Liver (tissue), 8 donors: ENCODE measurements at regions not wholly inside any gene's neighbourhood (a gene's known extent, or its start where the extent isn't known, plus 50 kb on each side); places are given as distances from the start of the nearest gene placed in this dataset.
A peak's percentile ranks its signal among the peaks of the same experiment; 100 is the strongest.

Experiments used
- DNase-seq: peaks from one replicate; pipeline ENCODE4 v3.0.0-alpha.2; 2017; ENCODE audit warnings: low spot score
- H3K27ac ChIP-seq, 2 donors: one replicate each; pipeline ENCODE4 v1.7.0; 2013; ENCODE audit warnings: inconsistent platforms in 2 of 2, low read length in 2 of 2, control low read depth in 1 of 2, low read depth in 1 of 2, mild to moderate bottlenecking in 1 of 2
- H3K27me3 ChIP-seq, 4 donors: one replicate each; pipeline versions ENCODE4 v1.6.1 to v1.7.0; 2013; ENCODE audit warnings: low read length in 3 of 4, inconsistent platforms in 1 of 4, mild to moderate bottlenecking in 1 of 4, moderate library complexity in 1 of 4; ENCODE audit not compliant: control insufficient read depth in 4 of 4, insufficient read depth in 4 of 4
- H3K36me3 ChIP-seq, 4 donors: one replicate each; pipeline versions ENCODE4 v1.6.1 to v1.7.0; 2013; ENCODE audit warnings: low read length in 3 of 4, mild to moderate bottlenecking in 3 of 4, low read depth in 1 of 4, moderate library complexity in 1 of 4; ENCODE audit not compliant: control insufficient read depth in 4 of 4, insufficient read depth in 3 of 4
- H3K4me1 ChIP-seq, 4 donors: one replicate each; pipeline versions ENCODE4 v1.6.1 to v1.7.0; 2013; ENCODE audit warnings: low read length in 3 of 4, mild to moderate bottlenecking in 3 of 4, moderate library complexity in 1 of 4; ENCODE audit not compliant: control insufficient read depth in 4 of 4, insufficient read depth in 4 of 4
- H3K4me3 ChIP-seq, 3 donors: one replicate each; pipeline versions ENCODE4 v1.6.1 to v1.7.0; 2013; ENCODE audit warnings: low read length in 3 of 3, control low read depth in 1 of 3, low read depth in 1 of 3, mild to moderate bottlenecking in 1 of 3
- H3K9ac ChIP-seq, 2 donors: one replicate each; pipeline ENCODE4 v1.7.0; 2013; ENCODE audit warnings: low read length in 2 of 2, mild to moderate bottlenecking in 2 of 2, moderate library complexity in 2 of 2, control low read depth in 1 of 2, low read depth in 1 of 2
- H3K9me3 ChIP-seq, 4 donors: one replicate each; pipeline versions ENCODE4 v1.6.1 to v1.7.0; 2013; ENCODE audit warnings: low read length in 3 of 4; ENCODE audit not compliant: control insufficient read depth in 4 of 4
- EGR1 ChIP-seq, 2 donors: IDR thresholded peaks; 2 replicates each; pipeline ENCODE4 v1.6.1; 2016 to 2018; ENCODE audit warnings: antibody characterized with exemption in 2 of 2, low read depth in 2 of 2
- FOXA1 ChIP-seq: IDR thresholded peaks from 2 replicates; pipeline ENCODE4 v1.6.1; 2016; ENCODE audit warnings: antibody characterized with exemption
- FOXA2 ChIP-seq: IDR thresholded peaks from 2 replicates; pipeline ENCODE4 v1.6.1; 2016; ENCODE audit warnings: antibody characterized with exemption
- GABPA ChIP-seq, 2 donors: IDR thresholded peaks in 1 of 2; conservative IDR thresholded peaks in 1 of 2; 2 replicates each; pipeline ENCODE4 v1.6.1; 2016; ENCODE audit warnings: antibody characterized with exemption in 2 of 2, mild to moderate bottlenecking in 1 of 2, moderate library complexity in 1 of 2
- HNF4A ChIP-seq, 2 donors: conservative IDR thresholded peaks; 2 replicates each; pipeline ENCODE4 v1.6.1; 2016; ENCODE audit warnings: antibody characterized with exemption in 2 of 2, mild to moderate bottlenecking in 2 of 2
- HNF4G ChIP-seq: IDR thresholded peaks from 2 replicates; pipeline ENCODE4 v1.6.1; 2016; ENCODE audit warnings: antibody characterized with exemption
- JUND ChIP-seq, 2 donors: IDR thresholded peaks; 2 replicates each; pipeline ENCODE4 v1.6.1; 2016; ENCODE audit warnings: antibody characterized with exemption in 2 of 2
- NR2F2 ChIP-seq: IDR thresholded peaks from 2 replicates; pipeline ENCODE4 v1.6.1; 2016; ENCODE audit warnings: antibody characterized with exemption
- RAD21 ChIP-seq, 2 donors: IDR thresholded peaks; 2 replicates each; pipeline ENCODE4 v1.6.1; 2016; ENCODE audit warnings: antibody characterized with exemption in 2 of 2, mild to moderate bottlenecking in 2 of 2
- RXRA ChIP-seq, 2 donors: IDR thresholded peaks; 2 replicates each; pipeline ENCODE4 v1.6.1; 2017 to 2018; ENCODE audit warnings: antibody characterized with exemption in 2 of 2, mild to moderate bottlenecking in 1 of 2
- SP1 ChIP-seq: IDR thresholded peaks from 2 replicates; pipeline ENCODE4 v1.6.1; 2018; ENCODE audit warnings: antibody characterized with exemption, mild to moderate bottlenecking
- TAF1 ChIP-seq: conservative IDR thresholded peaks from 2 replicates; pipeline ENCODE4 v1.6.1; 2016; ENCODE audit warnings: antibody characterized with exemption, mild to moderate bottlenecking
- YY1 ChIP-seq: IDR thresholded peaks from 2 replicates; pipeline ENCODE4 v1.6.1; 2016; ENCODE audit warnings: antibody characterized with exemption, mild to moderate bottlenecking
- WGBS: extraction: QIAGEN DNeasy Blood & Tissue Kit; methylation state at CpG from one replicate; pipeline ENCODE4 v1.1.7; 2013; 5-methylcytosine and 5-hydroxymethylcytosine counted together
- TF ChIP-seq, protein P1 (sequence below): IDR thresholded peaks from 2 replicates; pipeline ENCODE4 v1.6.1; 2016; ENCODE audit warnings: antibody characterized with exemption
- TF ChIP-seq, protein P2 (sequence below): IDR thresholded peaks from 2 replicates; pipeline ENCODE4 v1.6.1; 2016; ENCODE audit warnings: antibody characterized with exemption
- TF ChIP-seq, protein P3 (sequence below): fragments of 150-350 bp; IDR thresholded peaks from 2 replicates; pipeline ENCODE4 v1.5.1; 2017; ENCODE audit warnings: improper control_type of control experiment, low read depth, low read length; ENCODE audit not compliant: missing input control
- TF ChIP-seq, protein P4 (sequence below): IDR thresholded peaks from 2 replicates; pipeline ENCODE4 v1.6.1; 2016; ENCODE audit warnings: antibody characterized with exemption, mild to moderate bottlenecking
- TF ChIP-seq, protein P5 (sequence below): IDR thresholded peaks from 2 replicates; pipeline ENCODE4 v1.6.1; 2016; ENCODE audit warnings: antibody characterized with exemption
- donor health status: healthy.
- donor health status: healthy.
- donor health status: healthy.
- donor health status: healthy.
- donor health status: healthy.

DNA sequence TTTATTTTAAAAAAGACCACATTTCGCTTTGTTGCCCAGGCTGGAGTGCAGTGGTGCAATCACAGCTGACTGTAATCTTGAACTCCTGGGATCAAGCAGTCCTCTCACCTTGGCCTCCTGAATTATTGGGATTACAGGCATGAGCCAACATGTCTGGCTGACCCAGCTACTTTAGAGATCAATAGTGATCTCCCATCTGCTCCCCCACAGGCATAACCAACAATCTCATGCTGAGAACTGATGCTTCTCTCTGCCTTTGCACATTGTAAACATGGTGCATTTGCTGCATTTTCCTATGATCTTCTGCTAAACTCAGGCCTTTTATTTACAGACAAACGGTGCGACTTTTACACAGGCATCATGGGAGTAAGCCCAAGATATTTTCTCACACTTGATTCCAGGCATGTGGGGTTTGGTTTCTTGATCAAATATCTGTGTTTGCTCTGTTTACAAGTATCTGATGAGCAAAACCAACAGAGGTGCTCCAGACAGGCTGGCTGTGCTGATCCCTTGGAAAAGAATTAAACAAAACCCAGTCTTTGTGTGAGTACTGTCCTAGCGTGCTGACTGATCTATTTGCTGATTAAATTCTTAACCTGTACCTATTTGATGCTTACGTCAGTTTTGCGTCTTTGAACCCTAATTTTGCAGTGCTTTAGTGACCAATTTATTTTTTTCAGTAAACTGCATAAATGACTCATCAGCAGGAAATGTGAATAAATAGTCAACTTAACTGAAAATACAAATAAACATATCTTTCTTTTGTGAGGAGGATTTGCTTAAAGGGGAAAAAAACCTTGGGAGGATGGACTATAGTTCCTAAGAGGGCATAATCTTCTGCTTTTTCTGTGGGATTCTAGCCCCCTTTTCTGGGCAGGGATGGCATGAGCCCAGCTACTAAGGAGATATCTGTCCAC lies 191.7 kb upstream of the NR3C1 start:
- Histone ChIP-seq H3K4me1 (peaks cover 5 to 19% (median 10%) of the 10 kb centered on the region in 4 donors), H3K27me3 (no peaks in the 10 kb centered on the region), H3K9me3 (no peaks in the 10 kb centered on the region), H3K27ac (peak overlapping the region; percentile 23 to 48), H3K4me3 (no peak overlapping the region), H3K36me3 (no peaks in the 10 kb centered on the region), H3K9ac (no peak overlapping the region)
- DNase-seq, result no peak
- peak in 1 of 2 donors; percentile 8 for TF ChIP-seq RAD21 (IDR thresholded peaks at IDR 0.05)
- TF ChIP-seq GABPA (IDR thresholded peaks at IDR 0.05 in 1 of 2, conservative IDR thresholded peaks at IDR 0.05 in 1 of 2), result no peak
- peak; percentile 35 for TF ChIP-seq FOXA1
- no peak for TF ChIP-seq NR2F2
- TF ChIP-seq, protein P1, sequence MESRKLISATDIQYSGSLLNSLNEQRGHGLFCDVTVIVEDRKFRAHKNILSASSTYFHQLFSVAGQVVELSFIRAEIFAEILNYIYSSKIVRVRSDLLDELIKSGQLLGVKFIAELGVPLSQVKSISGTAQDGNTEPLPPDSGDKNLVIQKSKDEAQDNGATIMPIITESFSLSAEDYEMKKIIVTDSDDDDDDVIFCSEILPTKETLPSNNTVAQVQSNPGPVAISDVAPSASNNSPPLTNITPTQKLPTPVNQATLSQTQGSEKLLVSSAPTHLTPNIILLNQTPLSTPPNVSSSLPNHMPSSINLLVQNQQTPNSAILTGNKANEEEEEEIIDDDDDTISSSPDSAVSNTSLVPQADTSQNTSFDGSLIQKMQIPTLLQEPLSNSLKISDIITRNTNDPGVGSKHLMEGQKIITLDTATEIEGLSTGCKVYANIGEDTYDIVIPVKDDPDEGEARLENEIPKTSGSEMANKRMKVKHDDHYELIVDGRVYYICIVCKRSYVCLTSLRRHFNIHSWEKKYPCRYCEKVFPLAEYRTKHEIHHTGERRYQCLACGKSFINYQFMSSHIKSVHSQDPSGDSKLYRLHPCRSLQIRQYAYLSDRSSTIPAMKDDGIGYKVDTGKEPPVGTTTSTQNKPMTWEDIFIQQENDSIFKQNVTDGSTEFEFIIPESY, result no peak
- TF ChIP-seq, protein P2, sequence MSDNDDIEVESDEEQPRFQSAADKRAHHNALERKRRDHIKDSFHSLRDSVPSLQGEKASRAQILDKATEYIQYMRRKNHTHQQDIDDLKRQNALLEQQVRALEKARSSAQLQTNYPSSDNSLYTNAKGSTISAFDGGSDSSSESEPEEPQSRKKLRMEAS, result peak; percentile 44
- peak; percentile 52 for TF ChIP-seq FOXA2
- TF ChIP-seq YY1, result peak; percentile 49
- peak; percentile 25 to 43 for TF ChIP-seq HNF4A (conservative IDR thresholded peaks at IDR 0.05)
- peak; percentile 18 to 44 for TF ChIP-seq RXRA (IDR thresholded peaks at IDR 0.05)
- peak in 1 of 2 donors; percentile 47 for TF ChIP-seq JUND (IDR thresholded peaks at IDR 0.05)
- 30% methylated on average over 6 of the region's 6 CpGs for WGBS

DNA sequence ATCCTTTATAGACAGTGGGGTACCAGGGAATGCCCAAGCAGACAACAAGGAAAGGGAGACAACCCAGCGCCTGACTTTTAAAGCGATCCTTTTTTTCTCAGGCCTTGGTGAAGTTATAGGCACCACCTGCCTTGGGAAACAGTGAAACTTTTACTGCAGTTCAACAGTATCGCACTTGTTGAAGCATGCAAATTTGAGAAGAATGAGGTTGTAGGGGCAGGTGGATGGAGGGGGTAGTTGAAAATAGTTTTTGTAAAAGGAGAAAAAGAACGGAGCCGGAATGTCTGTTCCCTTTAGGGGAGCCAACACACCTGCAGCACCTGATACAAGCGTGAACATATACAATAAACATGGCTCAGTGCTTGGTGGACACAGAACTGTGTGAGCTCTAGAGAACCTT lies 190.2 kb upstream of the NR3C1 start:
- WGBS, result 94% methylated on average over 6 of the region's 6 CpGs
- no peak for DNase-seq
- no peaks in the 10 kb centered on the region for H3K36me3 ChIP-seq
- TF ChIP-seq FOXA1 (no peak), RAD21 (IDR thresholded peaks at IDR 0.05) (no peak), JUND (IDR thresholded peaks at IDR 0.05) (no peak), YY1 (no peak), GABPA (IDR thresholded peaks at IDR 0.05 in 1 of 2, conservative IDR thresholded peaks at IDR 0.05 in 1 of 2) (no peak), TAF1 (no peak), NR2F2 (no peak), EGR1 (IDR thresholded peaks at IDR 0.05; ENCODE audit: low read depth in 2 of 2) (no peak), RXRA (IDR thresholded peaks at IDR 0.05) (no peak), HNF4A (conservative IDR thresholded peaks at IDR 0.05) (no peak), SP1 (no peak), FOXA2 (no peak), HNF4G (no peak)
- TF ChIP-seq, protein P1, result no peak
- TF ChIP-seq, protein P3, sequence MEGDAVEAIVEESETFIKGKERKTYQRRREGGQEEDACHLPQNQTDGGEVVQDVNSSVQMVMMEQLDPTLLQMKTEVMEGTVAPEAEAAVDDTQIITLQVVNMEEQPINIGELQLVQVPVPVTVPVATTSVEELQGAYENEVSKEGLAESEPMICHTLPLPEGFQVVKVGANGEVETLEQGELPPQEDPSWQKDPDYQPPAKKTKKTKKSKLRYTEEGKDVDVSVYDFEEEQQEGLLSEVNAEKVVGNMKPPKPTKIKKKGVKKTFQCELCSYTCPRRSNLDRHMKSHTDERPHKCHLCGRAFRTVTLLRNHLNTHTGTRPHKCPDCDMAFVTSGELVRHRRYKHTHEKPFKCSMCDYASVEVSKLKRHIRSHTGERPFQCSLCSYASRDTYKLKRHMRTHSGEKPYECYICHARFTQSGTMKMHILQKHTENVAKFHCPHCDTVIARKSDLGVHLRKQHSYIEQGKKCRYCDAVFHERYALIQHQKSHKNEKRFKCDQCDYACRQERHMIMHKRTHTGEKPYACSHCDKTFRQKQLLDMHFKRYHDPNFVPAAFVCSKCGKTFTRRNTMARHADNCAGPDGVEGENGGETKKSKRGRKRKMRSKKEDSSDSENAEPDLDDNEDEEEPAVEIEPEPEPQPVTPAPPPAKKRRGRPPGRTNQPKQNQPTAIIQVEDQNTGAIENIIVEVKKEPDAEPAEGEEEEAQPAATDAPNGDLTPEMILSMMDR, result no peak
- TF ChIP-seq, protein P2, result no peak
- TF ChIP-seq, protein P4, sequence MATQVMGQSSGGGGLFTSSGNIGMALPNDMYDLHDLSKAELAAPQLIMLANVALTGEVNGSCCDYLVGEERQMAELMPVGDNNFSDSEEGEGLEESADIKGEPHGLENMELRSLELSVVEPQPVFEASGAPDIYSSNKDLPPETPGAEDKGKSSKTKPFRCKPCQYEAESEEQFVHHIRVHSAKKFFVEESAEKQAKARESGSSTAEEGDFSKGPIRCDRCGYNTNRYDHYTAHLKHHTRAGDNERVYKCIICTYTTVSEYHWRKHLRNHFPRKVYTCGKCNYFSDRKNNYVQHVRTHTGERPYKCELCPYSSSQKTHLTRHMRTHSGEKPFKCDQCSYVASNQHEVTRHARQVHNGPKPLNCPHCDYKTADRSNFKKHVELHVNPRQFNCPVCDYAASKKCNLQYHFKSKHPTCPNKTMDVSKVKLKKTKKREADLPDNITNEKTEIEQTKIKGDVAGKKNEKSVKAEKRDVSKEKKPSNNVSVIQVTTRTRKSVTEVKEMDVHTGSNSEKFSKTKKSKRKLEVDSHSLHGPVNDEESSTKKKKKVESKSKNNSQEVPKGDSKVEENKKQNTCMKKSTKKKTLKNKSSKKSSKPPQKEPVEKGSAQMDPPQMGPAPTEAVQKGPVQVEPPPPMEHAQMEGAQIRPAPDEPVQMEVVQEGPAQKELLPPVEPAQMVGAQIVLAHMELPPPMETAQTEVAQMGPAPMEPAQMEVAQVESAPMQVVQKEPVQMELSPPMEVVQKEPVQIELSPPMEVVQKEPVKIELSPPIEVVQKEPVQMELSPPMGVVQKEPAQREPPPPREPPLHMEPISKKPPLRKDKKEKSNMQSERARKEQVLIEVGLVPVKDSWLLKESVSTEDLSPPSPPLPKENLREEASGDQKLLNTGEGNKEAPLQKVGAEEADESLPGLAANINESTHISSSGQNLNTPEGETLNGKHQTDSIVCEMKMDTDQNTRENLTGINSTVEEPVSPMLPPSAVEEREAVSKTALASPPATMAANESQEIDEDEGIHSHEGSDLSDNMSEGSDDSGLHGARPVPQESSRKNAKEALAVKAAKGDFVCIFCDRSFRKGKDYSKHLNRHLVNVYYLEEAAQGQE, result no peak
- TF ChIP-seq, protein P5, sequence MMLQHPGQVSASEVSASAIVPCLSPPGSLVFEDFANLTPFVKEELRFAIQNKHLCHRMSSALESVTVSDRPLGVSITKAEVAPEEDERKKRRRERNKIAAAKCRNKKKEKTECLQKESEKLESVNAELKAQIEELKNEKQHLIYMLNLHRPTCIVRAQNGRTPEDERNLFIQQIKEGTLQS, result no peak
- no peaks in the 10 kb centered on the region for H3K27me3 ChIP-seq
- no peak overlapping the region for H3K27ac ChIP-seq
- no peaks in the 10 kb centered on the region for H3K9me3 ChIP-seq
- H3K4me1 ChIP-seq, result peaks cover 1 to 16% (median 8%) of the 10 kb centered on the region in 4 donors
- no peak overlapping the region for H3K4me3 ChIP-seq
- H3K9ac ChIP-seq, result no peak overlapping the region
